Liver (tissue), 7 donors: ENCODE measurements at regions not wholly inside any gene's neighbourhood (a gene's known extent, or its start where the extent isn't known, plus 50 kb on each side); places are given as distances from the start of the nearest gene placed in this dataset.

Experiments
- DNase-seq: peaks from one replicate; pipeline ENCODE4 v3.0.0-alpha.2; 2017; ENCODE audit warnings: low spot score
- H3K27ac ChIP-seq, 2 donors: one replicate each; pipeline ENCODE4 v1.7.0; 2013; ENCODE audit warnings: inconsistent platforms in 2 of 2, low read length in 2 of 2, control low read depth in 1 of 2, low read depth in 1 of 2, mild to moderate bottlenecking in 1 of 2
- H3K27me3 ChIP-seq, 4 donors: one replicate each; pipeline versions ENCODE4 v1.6.1 to v1.7.0; 2013; ENCODE audit warnings: low read length in 3 of 4, inconsistent platforms in 1 of 4, mild to moderate bottlenecking in 1 of 4, moderate library complexity in 1 of 4; ENCODE audit not compliant: control insufficient read depth in 4 of 4, insufficient read depth in 4 of 4
- H3K36me3 ChIP-seq, 4 donors: one replicate each; pipeline versions ENCODE4 v1.6.1 to v1.7.0; 2013; ENCODE audit warnings: low read length in 3 of 4, mild to moderate bottlenecking in 3 of 4, low read depth in 1 of 4, moderate library complexity in 1 of 4; ENCODE audit not compliant: control insufficient read depth in 4 of 4, insufficient read depth in 3 of 4
- H3K4me1 ChIP-seq, 4 donors: one replicate each; pipeline versions ENCODE4 v1.6.1 to v1.7.0; 2013; ENCODE audit warnings: low read length in 3 of 4, mild to moderate bottlenecking in 3 of 4, moderate library complexity in 1 of 4; ENCODE audit not compliant: control insufficient read depth in 4 of 4, insufficient read depth in 4 of 4
- H3K4me3 ChIP-seq, 3 donors: one replicate each; pipeline versions ENCODE4 v1.6.1 to v1.7.0; 2013; ENCODE audit warnings: low read length in 3 of 3, control low read depth in 1 of 3, low read depth in 1 of 3, mild to moderate bottlenecking in 1 of 3
- H3K9ac ChIP-seq, 2 donors: one replicate each; pipeline ENCODE4 v1.7.0; 2013; ENCODE audit warnings: low read length in 2 of 2, mild to moderate bottlenecking in 2 of 2, moderate library complexity in 2 of 2, control low read depth in 1 of 2, low read depth in 1 of 2
- H3K9me3 ChIP-seq, 4 donors: one replicate each; pipeline versions ENCODE4 v1.6.1 to v1.7.0; 2013; ENCODE audit warnings: low read length in 3 of 4; ENCODE audit not compliant: control insufficient read depth in 4 of 4
- ATF3 ChIP-seq: IDR thresholded peaks from 2 replicates; pipeline ENCODE4 v1.6.1; 2016; ENCODE audit warnings: antibody characterized with exemption
- EGR1 ChIP-seq, 2 donors: IDR thresholded peaks; 2 replicates each; pipeline ENCODE4 v1.6.1; 2016 to 2018; ENCODE audit warnings: antibody characterized with exemption in 2 of 2, low read depth in 2 of 2
- FOXA1 ChIP-seq: IDR thresholded peaks from 2 replicates; pipeline ENCODE4 v1.6.1; 2016; ENCODE audit warnings: antibody characterized with exemption
- FOXA2 ChIP-seq: IDR thresholded peaks from 2 replicates; pipeline ENCODE4 v1.6.1; 2016; ENCODE audit warnings: antibody characterized with exemption
- GABPA ChIP-seq, 2 donors: IDR thresholded peaks in 1 of 2; conservative IDR thresholded peaks in 1 of 2; 2 replicates each; pipeline ENCODE4 v1.6.1; 2016; ENCODE audit warnings: antibody characterized with exemption in 2 of 2, mild to moderate bottlenecking in 1 of 2, moderate library complexity in 1 of 2
- HNF4A ChIP-seq, 2 donors: conservative IDR thresholded peaks; 2 replicates each; pipeline ENCODE4 v1.6.1; 2016; ENCODE audit warnings: antibody characterized with exemption in 2 of 2, mild to moderate bottlenecking in 2 of 2
- HNF4G ChIP-seq: IDR thresholded peaks from 2 replicates; pipeline ENCODE4 v1.6.1; 2016; ENCODE audit warnings: antibody characterized with exemption
- JUND ChIP-seq, 2 donors: IDR thresholded peaks; 2 replicates each; pipeline ENCODE4 v1.6.1; 2016; ENCODE audit warnings: antibody characterized with exemption in 2 of 2
- NR2F2 ChIP-seq: IDR thresholded peaks from 2 replicates; pipeline ENCODE4 v1.6.1; 2016; ENCODE audit warnings: antibody characterized with exemption
- RAD21 ChIP-seq, 2 donors: IDR thresholded peaks; 2 replicates each; pipeline ENCODE4 v1.6.1; 2016; ENCODE audit warnings: antibody characterized with exemption in 2 of 2, mild to moderate bottlenecking in 2 of 2
- RXRA ChIP-seq, 2 donors: IDR thresholded peaks; 2 replicates each; pipeline ENCODE4 v1.6.1; 2017 to 2018; ENCODE audit warnings: antibody characterized with exemption in 2 of 2, mild to moderate bottlenecking in 1 of 2
- TAF1 ChIP-seq: conservative IDR thresholded peaks from 2 replicates; pipeline ENCODE4 v1.6.1; 2016; ENCODE audit warnings: antibody characterized with exemption, mild to moderate bottlenecking
- YY1 ChIP-seq: IDR thresholded peaks from 2 replicates; pipeline ENCODE4 v1.6.1; 2016; ENCODE audit warnings: antibody characterized with exemption, mild to moderate bottlenecking
- ZBTB33 ChIP-seq: IDR thresholded peaks from 2 replicates; pipeline ENCODE4 v1.6.1; 2016; ENCODE audit warnings: antibody characterized with exemption
- WGBS: extraction: QIAGEN DNeasy Blood & Tissue Kit; methylation state at CpG from one replicate; pipeline ENCODE4 v1.1.7; 2013; 5-methylcytosine and 5-hydroxymethylcytosine counted together
- TF ChIP-seq, protein P1 (sequence below): IDR thresholded peaks from 2 replicates; pipeline ENCODE4 v1.6.1; 2016; ENCODE audit warnings: antibody characterized with exemption
- TF ChIP-seq, protein P2 (sequence below): IDR thresholded peaks from 2 replicates; pipeline ENCODE4 v1.6.1; 2016; ENCODE audit warnings: antibody characterized with exemption, mild to moderate bottlenecking
- donor health status: healthy.
- donor health status: healthy.
- donor health status: healthy.
- donor health status: healthy.

GRCh38 chr2:121005453-121005852 lies 269.8 kb downstream of the GLI2 start:
- DNase-seq: no peak
- no peak for TF ChIP-seq YY1
- TF ChIP-seq TAF1: no peak
- TF ChIP-seq JUND (IDR thresholded peaks at IDR 0.05): no peak
- TF ChIP-seq NR2F2: no peak
- TF ChIP-seq FOXA1: no peak
- TF ChIP-seq, protein P1, sequence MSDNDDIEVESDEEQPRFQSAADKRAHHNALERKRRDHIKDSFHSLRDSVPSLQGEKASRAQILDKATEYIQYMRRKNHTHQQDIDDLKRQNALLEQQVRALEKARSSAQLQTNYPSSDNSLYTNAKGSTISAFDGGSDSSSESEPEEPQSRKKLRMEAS: no peak
- 43% methylated on average over 3 of the region's 3 CpGs for WGBS

DNA sequence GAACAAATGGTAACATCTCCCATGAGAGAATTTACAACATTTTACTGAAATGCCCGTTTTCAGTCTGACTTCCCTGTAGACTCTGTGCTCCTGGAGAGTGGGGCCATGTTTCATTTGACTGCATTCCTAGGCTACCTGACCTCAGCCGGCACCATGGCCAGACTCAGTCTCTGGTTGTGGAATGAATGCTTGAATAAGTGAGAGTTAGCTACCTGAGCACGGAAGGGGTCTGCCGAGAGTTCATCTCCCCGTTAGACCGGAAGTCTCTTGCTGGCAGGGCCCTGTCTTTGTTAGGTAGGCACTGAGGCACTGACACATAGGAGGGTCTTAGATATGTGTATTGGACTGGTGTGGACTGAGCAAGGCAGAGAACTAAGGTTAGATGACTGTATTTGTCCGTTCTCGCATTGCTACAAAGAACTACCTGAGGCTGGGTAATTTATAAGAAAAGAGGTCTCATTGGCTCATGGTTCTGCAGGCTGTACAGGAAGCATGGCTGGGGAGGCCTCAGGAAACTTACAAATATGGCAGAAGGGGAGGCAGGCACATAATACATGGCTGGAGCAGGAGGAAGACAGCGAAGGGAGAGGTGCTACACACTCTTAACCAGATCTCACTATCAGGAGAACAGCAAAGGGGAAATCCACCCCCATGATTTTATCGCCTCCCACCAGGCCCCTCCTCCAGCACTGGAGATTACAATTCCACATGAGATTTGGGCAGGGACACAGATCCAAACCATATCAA lies 271.2 kb downstream of the GLI2 start:
- H3K27me3 ChIP-seq: no peaks in the 10 kb centered on the region
- H3K9ac ChIP-seq: no peak overlapping the region
- H3K4me3 ChIP-seq: no peak overlapping the region
- H3K27ac ChIP-seq: no peak overlapping the region
- H3K4me1 ChIP-seq: no peaks in the 10 kb centered on the region
- no peaks in the 10 kb centered on the region for H3K36me3 ChIP-seq
- 89% methylated on average over 10 of the region's 10 CpGs for WGBS
- TF ChIP-seq TAF1: no peak
- TF ChIP-seq, protein P1: no peak
- TF ChIP-seq ATF3: no peak
- no peak for TF ChIP-seq RAD21 (IDR thresholded peaks at IDR 0.05)
- TF ChIP-seq HNF4G: no peak
- no peak for TF ChIP-seq NR2F2
- TF ChIP-seq YY1: no peak
- TF ChIP-seq GABPA (IDR thresholded peaks at IDR 0.05 in 1 of 2, conservative IDR thresholded peaks at IDR 0.05 in 1 of 2): no peak
- TF ChIP-seq ZBTB33: no peak
- TF ChIP-seq RXRA (IDR thresholded peaks at IDR 0.05): no peak
- TF ChIP-seq FOXA1: no peak
- TF ChIP-seq HNF4A (conservative IDR thresholded peaks at IDR 0.05): no peak
- TF ChIP-seq, protein P2, sequence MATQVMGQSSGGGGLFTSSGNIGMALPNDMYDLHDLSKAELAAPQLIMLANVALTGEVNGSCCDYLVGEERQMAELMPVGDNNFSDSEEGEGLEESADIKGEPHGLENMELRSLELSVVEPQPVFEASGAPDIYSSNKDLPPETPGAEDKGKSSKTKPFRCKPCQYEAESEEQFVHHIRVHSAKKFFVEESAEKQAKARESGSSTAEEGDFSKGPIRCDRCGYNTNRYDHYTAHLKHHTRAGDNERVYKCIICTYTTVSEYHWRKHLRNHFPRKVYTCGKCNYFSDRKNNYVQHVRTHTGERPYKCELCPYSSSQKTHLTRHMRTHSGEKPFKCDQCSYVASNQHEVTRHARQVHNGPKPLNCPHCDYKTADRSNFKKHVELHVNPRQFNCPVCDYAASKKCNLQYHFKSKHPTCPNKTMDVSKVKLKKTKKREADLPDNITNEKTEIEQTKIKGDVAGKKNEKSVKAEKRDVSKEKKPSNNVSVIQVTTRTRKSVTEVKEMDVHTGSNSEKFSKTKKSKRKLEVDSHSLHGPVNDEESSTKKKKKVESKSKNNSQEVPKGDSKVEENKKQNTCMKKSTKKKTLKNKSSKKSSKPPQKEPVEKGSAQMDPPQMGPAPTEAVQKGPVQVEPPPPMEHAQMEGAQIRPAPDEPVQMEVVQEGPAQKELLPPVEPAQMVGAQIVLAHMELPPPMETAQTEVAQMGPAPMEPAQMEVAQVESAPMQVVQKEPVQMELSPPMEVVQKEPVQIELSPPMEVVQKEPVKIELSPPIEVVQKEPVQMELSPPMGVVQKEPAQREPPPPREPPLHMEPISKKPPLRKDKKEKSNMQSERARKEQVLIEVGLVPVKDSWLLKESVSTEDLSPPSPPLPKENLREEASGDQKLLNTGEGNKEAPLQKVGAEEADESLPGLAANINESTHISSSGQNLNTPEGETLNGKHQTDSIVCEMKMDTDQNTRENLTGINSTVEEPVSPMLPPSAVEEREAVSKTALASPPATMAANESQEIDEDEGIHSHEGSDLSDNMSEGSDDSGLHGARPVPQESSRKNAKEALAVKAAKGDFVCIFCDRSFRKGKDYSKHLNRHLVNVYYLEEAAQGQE: no peak
- TF ChIP-seq EGR1 (IDR thresholded peaks at IDR 0.05; ENCODE audit: low read depth in 2 of 2): no peak
- TF ChIP-seq FOXA2: no peak
- peak; percentile 3 for DNase-seq
- H3K9me3 ChIP-seq: peaks cover 0 to 17% (median 3%) of the 10 kb centered on the region in 4 donors

More at GRCh38 chr2:121005453-121005852, 269.8 kb downstream of the GLI2 start:
- no peaks in the 10 kb centered on the region for H3K27me3 ChIP-seq
- no peak overlapping the region for H3K9ac ChIP-seq
- no peak overlapping the region for H3K27ac ChIP-seq
- H3K36me3 ChIP-seq: no peaks in the 10 kb centered on the region
- H3K4me3 ChIP-seq: no peak overlapping the region
- H3K4me1 ChIP-seq: no peaks in the 10 kb centered on the region
- H3K9me3 ChIP-seq: peaks cover 0 to 9% (median 2%) of the 10 kb centered on the region in 4 donors
